ENCODE measurements at regions not wholly inside any gene's neighbourhood (a gene's known extent, or its start where the extent isn't known, plus 50 kb on each side); places are given as distances from the start of the nearest gene placed in this dataset.

GRCh38 chr14:49966971-49967630 is 74.2 kb downstream of the ARF6 start:
- ATAC-seq: no peak
- Mint-ChIP-seq H3K4me3 (no peak overlapping the region), H3K9me3 (peaks cover 4% of the 10 kb centered on the region; the same call in 1 of the 2 replicates), H3K27me3 (ENCODE audit: low read depth) (no peaks in the 10 kb centered on the region; the same call in 1 of the 2 replicates), H3K4me1 (peaks cover 20% of the 10 kb centered on the region), H3K36me3 (no peaks in the 10 kb centered on the region), H3K27ac (no peak overlapping the region)
- CTCF ChIA-PET: interaction anchor here (0.5 to 0.7 kb wide), 2 partner anchors 54 to 74 kb away, joined by 3 read pairs; no protein-coding TSS in a partner anchor
- no peak for DNase-seq (ENCODE audit: low spot score)
- POLR2A ChIA-PET: no interaction called here
- TF ChIP-seq KAT7 (CRISPR knock-in tag; IDR thresholded peaks at IDR 0.05; ENCODE audit: borderline replicate concordance): no peak

- ATAC-seq (no peak), DNase-seq (ENCODE audit: low spot score) (no peak)
- Mint-ChIP-seq H3K27ac (no peak overlapping the region), H3K4me1 (peaks cover 22% of the 10 kb centered on the region), H3K36me3 (no peaks in the 10 kb centered on the region), H3K4me3 (no peak overlapping the region), H3K9me3 (peaks cover 4% of the 10 kb centered on the region; the same call in 1 of the 2 replicates), H3K27me3 (ENCODE audit: low read depth) (no peaks in the 10 kb centered on the region; the same call in 1 of the 2 replicates)
- CTCF ChIA-PET: interaction anchor here (1.6 kb wide), 1 partner anchor 91 kb away, joined by 3 read pairs; no protein-coding TSS in a partner anchor
- POLR2A ChIA-PET: no interaction called here
- no peak for TF ChIP-seq SP1 (CRISPR knock-in tag; conservative IDR thresholded peaks at IDR 0.05)
- no peak for TF ChIP-seq NFYB (CRISPR knock-in tag; conservative IDR thresholded peaks at IDR 0.05; ENCODE audit: low read depth)
- TF ChIP-seq ZNF263 (CRISPR knock-in tag; IDR thresholded peaks at IDR 0.05; ENCODE audit: low read depth): no peak
- TF ChIP-seq ZNF219 (CRISPR knock-in tag; IDR thresholded peaks at IDR 0.05; ENCODE audit: borderline replicate concordance): no peak
- no peak for TF ChIP-seq CREM (CRISPR knock-in tag; IDR thresholded peaks at IDR 0.05)
- TF ChIP-seq TEAD1 (CRISPR knock-in tag; IDR thresholded peaks at IDR 0.05): no peak
Observed at GRCh38 chr14:49969961-49970360, 77.1 kb downstream of the ARF6 start.

- CTCF ChIA-PET: interaction anchor here (1.6 kb wide), 1 partner anchor 90 kb away, joined by 3 read pairs; no protein-coding TSS in a partner anchor
- Mint-ChIP-seq H3K27me3 (ENCODE audit: low read depth) (no peaks in the 10 kb centered on the region; the same call in 1 of the 2 replicates), H3K4me1 (peaks cover 22% of the 10 kb centered on the region)
Observed at GRCh38 chr14:49970474-49971147, 77.7 kb downstream of the ARF6 start.

More at GRCh38 chr14:49970474-49971147, 77.7 kb downstream of the ARF6 start:
- POLR2A ChIA-PET: interaction anchor here (0.6 to 1.0 kb wide), 2 partner anchors 9 to 108 kb away, joined by 3 read pairs; no protein-coding TSS in a partner anchor
- Mint-ChIP-seq H3K9me3 (peaks cover 4% of the 10 kb centered on the region; the same call in 1 of the 2 replicates), H3K27ac (no peak overlapping the region; the same call in 1 of the 2 replicates), H3K4me3 (no peak overlapping the region), H3K36me3 (no peaks in the 10 kb centered on the region)
- ATAC-seq (no peak), DNase-seq (ENCODE audit: low spot score) (no peak)
- TF ChIP-seq AR (CRISPR knock-in tag; IDR thresholded peaks at IDR 0.05) (no peak), CREM (CRISPR knock-in tag; IDR thresholded peaks at IDR 0.05) (no peak), CDX4 (CRISPR knock-in tag; IDR thresholded peaks at IDR 0.05; ENCODE audit: borderline replicate concordance) (no peak), ZNF138 (CRISPR knock-in tag; conservative IDR thresholded peaks at IDR 0.05) (no peak), RELA (CRISPR knock-in tag; IDR thresholded peaks at IDR 0.05; ENCODE audit: borderline replicate concordance) (no peak), ZNF532 (CRISPR knock-in tag; IDR thresholded peaks at IDR 0.05; ENCODE audit: borderline replicate concordance) (no peak), CBFB (CRISPR knock-in tag; IDR thresholded peaks at IDR 0.05; ENCODE audit: low read depth) (no peak), ATF1 (CRISPR knock-in tag; IDR thresholded peaks at IDR 0.05) (no peak)
